Fibroblast of gingiva (primary cell): ENCODE measurements at regions not wholly inside any gene's neighbourhood (a gene's known extent, or its start where the extent isn't known, plus 50 kb on each side); places are given as distances from the start of the nearest gene placed in this dataset.

Experiments used
- DNase-seq: peaks from one replicate; pipeline ENCODE4 v3.0.0-alpha.2; 2011; ENCODE audit warnings: low read depth

DNA sequence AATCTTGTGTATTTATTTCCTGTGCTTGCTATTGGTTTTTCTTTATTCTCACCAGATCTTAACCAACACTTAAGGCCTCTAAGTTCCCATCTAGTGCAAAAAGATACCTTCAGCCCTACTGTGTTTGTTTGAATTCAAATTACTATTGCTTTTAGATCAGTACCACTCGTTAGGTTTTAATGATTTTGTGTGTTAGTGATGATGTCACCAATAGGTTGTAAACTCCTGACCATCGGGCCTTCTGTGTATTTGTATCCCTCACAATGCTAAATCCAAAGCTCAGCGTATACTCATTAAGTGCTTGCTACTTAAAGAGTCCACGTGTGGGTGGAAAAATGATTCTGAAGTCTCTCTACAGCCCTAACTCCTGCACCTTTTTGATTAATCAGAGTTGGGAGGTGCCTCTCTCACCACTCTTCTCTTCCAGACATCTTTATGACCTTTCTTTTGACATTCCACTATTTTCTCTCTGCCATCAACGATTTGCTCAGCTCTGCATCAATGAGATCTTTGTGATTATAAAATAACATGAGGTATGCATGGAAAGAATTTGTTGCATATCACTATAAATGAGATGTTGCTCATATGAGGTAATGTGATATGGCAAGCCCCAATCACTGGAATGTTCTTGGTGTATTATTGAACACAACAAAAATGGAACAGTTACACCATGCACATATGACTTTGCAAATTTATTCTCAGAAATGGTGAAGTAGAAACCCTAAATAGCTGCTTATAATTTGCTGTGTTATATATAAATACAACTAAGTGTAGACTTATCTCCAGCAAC lies 55.1 kb upstream of the LAMA2 start:
- DNase-seq = peak; percentile 93

GRCh38 chr6:128826606-128827005 lies 56.3 kb upstream of the LAMA2 start:
- no peak for DNase-seq

- peak; percentile 1 for DNase-seq
These were observed 60.7 kb upstream of the LAMA2 start for GRCh38 chr6:128822271-128822670.

DNA sequence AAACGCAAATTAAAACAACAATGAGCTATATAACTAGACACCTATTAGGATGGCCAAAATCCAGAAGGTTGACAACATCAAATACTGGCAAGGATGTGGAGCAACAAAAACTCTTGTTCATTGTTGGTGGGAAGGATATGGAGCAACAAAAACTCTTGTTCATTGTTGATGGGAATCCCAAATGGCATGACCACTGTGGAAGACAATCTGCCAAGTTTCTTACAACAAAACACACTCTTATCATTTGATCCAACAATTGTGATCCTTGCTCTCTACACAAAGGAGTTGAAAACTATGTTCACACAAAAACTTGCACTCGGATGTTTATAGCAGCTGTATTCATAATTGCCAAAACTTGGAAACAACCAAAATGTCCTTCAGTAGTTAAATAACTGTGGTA lies 61.8 kb upstream of the LAMA2 start:
- DNase-seq = no peak

GRCh38 chr6:128808856-128809255 lies 74.1 kb upstream of the LAMA2 start:
- no peak for DNase-seq

- DNase-seq = peak; percentile 47
These were observed 75.4 kb upstream of the LAMA2 start for GRCh38 chr6:128807577-128807976.

GRCh38 chr6:128806261-128806660 lies 76.7 kb upstream of the LAMA2 start:
- peak; percentile 36 for DNase-seq

DNA sequence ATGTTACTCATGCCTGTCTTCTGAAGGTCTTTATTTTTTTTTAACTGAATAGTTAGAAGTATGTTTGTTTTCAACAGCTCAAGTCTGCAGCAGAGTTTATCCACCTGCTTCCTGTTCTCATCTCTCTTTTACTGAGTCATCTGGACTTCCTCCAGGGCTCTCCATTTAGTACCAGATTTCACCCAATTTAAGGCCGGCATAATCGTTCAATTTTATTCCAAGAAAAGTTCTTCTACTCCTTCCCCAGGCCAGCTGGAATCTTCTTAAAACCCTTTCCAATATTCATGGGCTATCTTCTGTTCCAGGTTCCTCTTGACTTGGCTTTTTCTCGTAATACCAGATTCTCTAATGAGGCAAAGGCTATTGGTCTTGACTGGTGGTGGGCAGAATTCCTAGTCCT lies 79.0 kb upstream of the LAMA2 start:
- peak; percentile 1 for DNase-seq

DNA sequence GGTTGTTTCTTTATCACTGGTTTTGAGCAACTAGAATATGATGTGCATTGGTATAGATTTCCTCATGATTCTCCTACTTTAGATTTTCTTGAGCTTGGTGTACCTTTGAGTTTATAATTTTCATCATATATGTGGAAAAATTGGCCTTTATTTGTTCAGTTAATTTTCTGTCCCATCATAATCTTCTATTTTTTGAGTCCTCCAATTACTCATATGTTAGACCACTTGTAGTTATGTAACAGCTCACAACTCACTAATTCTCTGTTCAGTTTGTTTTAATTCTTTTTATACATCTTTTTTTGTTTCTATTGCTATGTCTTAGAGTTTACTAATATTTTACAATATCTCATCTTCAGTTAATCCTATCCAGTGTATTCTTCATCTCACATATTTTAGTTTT lies 81.3 kb upstream of the LAMA2 start:
- DNase-seq = no peak

DNA sequence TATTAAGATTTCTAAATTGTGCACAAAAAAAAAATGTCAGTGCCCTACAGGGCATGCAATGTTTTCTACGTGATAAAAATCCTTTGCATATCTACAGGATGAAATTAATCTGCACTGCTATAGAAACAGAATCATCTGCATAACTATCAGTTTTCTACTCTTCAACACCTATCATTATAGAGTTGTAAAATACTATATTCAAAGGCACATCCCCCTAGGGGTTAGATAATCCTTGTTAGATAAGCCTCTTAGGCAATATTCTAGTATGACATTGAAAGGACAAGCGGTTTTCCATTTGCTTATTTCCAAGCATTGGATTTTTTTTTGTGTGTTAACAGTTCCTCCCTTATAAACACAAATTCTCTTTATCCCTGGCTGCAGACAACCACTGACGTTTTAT lies 98.7 kb upstream of the LAMA2 start:
- DNase-seq = no peak

GRCh38 chr6:128768187-128768586 lies 114.8 kb upstream of the LAMA2 start:
- DNase-seq = no peak

DNA sequence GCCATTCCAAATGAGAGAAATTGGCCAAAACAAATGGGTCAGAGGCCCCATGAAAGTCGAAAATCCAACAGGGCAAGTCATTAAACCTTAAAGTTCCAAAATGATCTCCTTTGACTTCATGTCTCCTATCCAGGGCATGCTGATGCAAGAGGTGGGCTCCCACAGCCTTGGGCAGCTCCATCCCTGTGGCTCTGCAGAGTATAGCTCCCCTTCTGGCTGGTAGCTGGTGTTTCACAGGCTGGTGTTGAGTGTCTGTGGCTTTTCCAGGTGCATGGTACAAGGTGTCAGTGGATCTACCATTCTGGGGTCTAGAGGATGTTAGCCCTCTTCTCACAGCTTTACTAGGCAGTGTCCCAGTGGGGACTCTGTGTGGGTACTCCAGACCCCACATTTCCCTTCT lies 115.2 kb upstream of the LAMA2 start:
- DNase-seq = no peak

GRCh38 chr6:128767150-128767549 lies 115.8 kb upstream of the LAMA2 start:
- no peak for DNase-seq

GRCh38 chr6:128763599-128764300 lies 119.2 kb upstream of the LAMA2 start:
- no peak for DNase-seq

GRCh38 chr6:128759901-128760300 lies 123.0 kb upstream of the LAMA2 start:
- no peak for DNase-seq

DNA sequence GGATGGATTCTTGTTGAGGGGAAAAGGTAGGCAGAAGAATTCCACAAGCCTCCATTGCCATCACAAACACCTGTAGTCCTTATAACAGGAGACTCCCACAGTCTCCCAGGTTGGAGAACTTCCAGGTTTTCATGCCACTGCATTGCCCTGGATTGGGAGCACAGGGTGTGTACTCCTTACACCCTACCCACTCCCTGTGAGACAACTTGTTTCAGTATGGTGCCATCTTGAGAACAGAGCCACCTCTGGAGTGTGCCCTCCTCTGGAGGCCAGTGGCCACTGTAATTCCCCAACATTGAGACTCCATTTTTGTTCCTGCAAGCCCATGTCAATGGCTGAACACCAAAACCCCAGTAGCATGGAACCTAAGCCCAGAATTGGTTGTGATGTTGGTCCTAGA lies 123.5 kb upstream of the LAMA2 start:
- DNase-seq = no peak

DNA sequence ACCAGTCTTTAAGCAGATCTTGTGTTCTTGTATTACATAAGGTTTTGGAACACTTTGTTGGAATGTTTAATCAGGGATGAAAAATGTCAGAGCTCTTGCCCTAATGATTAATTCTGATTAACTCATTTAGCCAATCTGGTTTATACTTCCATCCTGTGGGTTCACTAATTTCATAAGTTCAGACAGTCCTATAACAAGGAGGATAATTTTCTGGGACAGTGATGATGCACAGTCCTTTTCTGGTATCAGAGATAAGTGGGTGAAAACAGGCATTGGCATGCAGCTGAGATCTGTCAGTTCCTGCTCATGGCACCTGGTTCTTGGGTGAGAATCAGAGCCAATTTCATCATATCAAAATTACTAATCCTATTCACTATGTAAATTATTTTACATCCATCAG lies 125.0 kb upstream of the LAMA2 start:
- DNase-seq = no peak

DNA sequence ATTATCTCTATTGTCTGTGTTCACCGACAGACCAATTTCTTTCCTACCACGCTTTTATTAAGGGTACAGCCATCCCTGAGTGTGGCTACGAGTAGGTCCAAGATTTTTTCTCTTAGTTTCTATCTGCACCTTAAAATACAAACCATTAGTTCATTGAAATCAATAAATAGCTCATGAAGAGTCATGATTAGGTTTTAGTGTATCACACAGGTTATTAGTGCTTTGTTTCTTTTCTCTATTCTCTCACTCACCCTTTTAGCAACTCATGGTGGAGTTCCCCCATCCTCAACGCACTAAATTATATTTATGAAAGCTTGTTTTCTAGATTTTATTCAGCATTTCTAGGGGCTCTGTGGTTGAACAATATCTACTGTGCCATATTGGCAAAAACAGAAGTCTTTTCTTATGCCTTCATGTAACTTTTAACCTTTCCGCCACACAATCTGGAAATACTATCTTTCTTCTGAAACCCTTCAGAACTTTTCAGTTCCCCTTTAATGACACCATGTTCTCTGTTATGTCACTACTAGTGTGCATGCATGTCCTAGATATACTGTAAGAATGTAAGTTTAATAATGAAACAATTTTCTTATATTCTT lies 128.2 kb upstream of the LAMA2 start:
- no peak for DNase-seq

DNA sequence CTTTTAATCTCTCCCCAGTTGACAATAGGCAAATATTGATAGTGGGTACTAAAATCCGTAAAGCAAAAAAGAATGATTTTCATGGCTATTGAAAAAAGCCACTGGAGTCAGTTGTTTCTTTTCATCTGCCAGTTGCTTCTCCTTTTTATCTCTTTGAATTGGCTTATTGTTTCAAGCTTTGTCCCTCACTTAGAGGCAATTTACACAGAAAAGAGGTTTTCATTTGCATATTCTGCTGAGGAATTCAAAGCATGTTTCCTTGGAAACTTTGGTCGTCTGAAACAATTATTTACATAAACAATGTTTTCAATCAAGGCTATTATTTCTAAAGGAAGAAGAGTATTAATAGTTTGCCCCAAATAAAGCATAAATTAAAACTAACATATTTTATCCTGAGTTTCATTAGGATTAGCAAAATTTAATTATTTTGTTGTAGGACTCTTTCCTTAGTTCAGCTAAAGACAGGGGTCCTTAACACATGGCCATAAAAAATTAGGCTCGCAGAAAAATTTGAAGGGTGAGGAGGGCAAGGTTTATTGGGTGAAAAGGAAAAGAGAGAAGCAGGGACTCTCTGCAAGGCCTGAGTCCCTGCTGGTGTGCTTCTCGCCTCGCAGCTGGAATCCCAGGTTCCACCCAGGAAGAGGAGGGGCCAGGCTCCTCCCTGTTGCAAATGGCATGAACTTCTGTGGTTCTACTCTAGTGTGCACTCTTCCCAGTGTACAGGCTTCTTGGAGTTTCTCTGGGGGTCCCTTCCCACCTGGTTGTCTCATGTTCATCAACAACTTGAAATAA lies 138.8 kb upstream of the LAMA2 start:
- DNase-seq = no peak

- DNase-seq = no peak
These were observed 140.0 kb upstream of the LAMA2 start for GRCh38 chr6:128742900-128743299.

DNA sequence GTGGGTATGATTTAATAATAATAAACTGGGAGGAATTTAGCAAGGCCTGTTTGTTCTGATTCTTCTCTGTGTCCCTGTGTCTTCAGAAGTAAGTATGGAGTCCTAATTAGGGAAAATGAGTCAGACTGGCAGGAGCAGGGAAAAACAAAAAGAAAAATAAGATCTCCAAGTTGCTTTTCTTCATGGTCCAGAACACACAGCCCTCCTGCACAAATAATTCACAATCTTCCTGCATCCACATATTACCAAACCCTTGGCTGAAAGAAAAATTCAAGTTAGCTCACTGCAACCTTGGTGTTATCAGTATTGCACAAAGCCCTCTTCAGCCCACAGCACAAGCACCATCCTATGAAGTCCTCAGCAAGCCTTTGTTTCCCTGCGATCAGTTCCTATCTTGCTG lies 142.0 kb upstream of the LAMA2 start:
- DNase-seq = no peak

GRCh38 chr6:128739112-128739511 lies 143.8 kb upstream of the LAMA2 start:
- DNase-seq = no peak

DNA sequence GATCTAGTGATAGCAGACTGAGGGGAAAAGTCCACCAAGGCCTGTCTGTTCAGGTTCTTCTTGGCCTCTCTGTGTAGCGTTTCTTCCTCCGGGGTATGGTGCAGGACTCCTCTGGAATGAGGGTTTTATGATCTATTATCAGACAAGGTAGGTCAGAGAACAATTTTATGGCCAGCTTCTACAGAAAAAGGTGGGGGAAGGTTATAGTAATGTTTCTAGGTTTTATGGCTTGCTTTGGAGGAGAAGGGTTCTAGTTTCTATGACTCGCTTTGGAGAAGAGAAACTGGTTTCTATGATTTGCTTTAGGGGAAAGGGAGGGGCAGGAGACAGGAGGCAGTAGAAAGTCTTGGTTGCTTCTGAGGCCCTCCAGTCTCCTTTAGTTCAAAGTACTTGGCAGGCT lies 144.8 kb upstream of the LAMA2 start:
- no peak for DNase-seq
